ENCODE measurements at regions not wholly inside any gene's neighbourhood (a gene's known extent, or its start where the extent isn't known, plus 50 kb on each side); places are given as distances from the start of the nearest gene placed in this dataset.

DNA sequence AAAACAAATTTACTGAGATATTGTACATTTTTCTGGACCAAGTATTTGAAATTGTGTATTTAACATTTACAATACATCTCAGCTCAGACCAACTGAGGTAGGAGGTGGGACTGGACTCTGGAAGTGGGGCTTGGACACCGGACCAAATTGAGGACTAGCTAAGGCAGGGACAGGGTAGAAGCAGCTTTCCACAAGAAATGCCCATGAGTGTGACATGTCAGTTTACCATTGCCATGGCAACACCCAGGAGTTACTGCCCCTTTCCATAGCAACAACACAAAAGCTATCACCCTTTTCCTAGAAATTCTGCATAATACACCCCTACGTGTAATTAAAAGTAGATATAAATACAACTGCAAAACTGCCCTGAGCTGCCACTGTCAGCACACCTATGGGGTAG lies 191.5 kb upstream of the ASIC2 start:
- Mint-ChIP-seq H3K27me3 (no peaks in the 10 kb centered on the region), H3K9me3 (no peaks in the 10 kb centered on the region), H3K4me1 (no peaks in the 10 kb centered on the region), H3K4me3 (no peak overlapping the region), H3K27ac (no peak overlapping the region)
- ATAC-seq (no peak), DNase-seq (no peak)

- ATAC-seq (no peak), DNase-seq (no peak)
- no peak overlapping the region for H3K27ac Mint-ChIP-seq
- peaks cover 9% of the 10 kb centered on the region for H3K27me3 Mint-ChIP-seq
- no peaks in the 10 kb centered on the region for H3K4me1 Mint-ChIP-seq
- H3K4me3 Mint-ChIP-seq: no peak overlapping the region
- H3K9me3 Mint-ChIP-seq: no peaks in the 10 kb centered on the region
Measured at GRCh38 chr17:33486135-33486885, 193.2 kb upstream of the ASIC2 start.

- Mint-ChIP-seq H3K9me3 (no peaks in the 10 kb centered on the region), H3K4me1 (no peaks in the 10 kb centered on the region), H3K27ac (no peak overlapping the region), H3K27me3 (peaks cover 13% of the 10 kb centered on the region), H3K4me3 (no peak overlapping the region)
- no peak for DNase-seq
- ATAC-seq: no peak
Measured at GRCh38 chr17:33487187-33487879, 194.2 kb upstream of the ASIC2 start.

- H3K27me3 Mint-ChIP-seq: peaks cover 13% of the 10 kb centered on the region
- ATAC-seq: no peak
- no peak overlapping the region for H3K27ac Mint-ChIP-seq
- DNase-seq: no peak
- H3K4me3 Mint-ChIP-seq: no peak overlapping the region
- H3K9me3 Mint-ChIP-seq: no peaks in the 10 kb centered on the region
- no peaks in the 10 kb centered on the region for H3K4me1 Mint-ChIP-seq
Measured at GRCh38 chr17:33491871-33492481, 198.9 kb upstream of the ASIC2 start.

GRCh38 chr17:33492731-33493265 lies 199.7 kb upstream of the ASIC2 start:
- H3K4me1 Mint-ChIP-seq: no peaks in the 10 kb centered on the region
- H3K4me3 Mint-ChIP-seq: no peak overlapping the region
- DNase-seq (no peak), ATAC-seq (no peak)
- H3K9me3 Mint-ChIP-seq: no peaks in the 10 kb centered on the region
- H3K27ac Mint-ChIP-seq: no peak overlapping the region
- peaks cover 17% of the 10 kb centered on the region for H3K27me3 Mint-ChIP-seq

GRCh38 chr17:33493566-33493965 lies 200.5 kb upstream of the ASIC2 start:
- DNase-seq (no peak), ATAC-seq (no peak)
- Mint-ChIP-seq H3K4me1 (no peaks in the 10 kb centered on the region), H3K9me3 (no peaks in the 10 kb centered on the region), H3K4me3 (no peak overlapping the region), H3K27me3 (peaks cover 24% of the 10 kb centered on the region), H3K27ac (peak overlapping the region in 1 of 2 donors; percentile 0)

GRCh38 chr17:33494151-33494550 lies 201.1 kb upstream of the ASIC2 start:
- Mint-ChIP-seq H3K27me3 (peaks cover 24% of the 10 kb centered on the region), H3K9me3 (no peaks in the 10 kb centered on the region), H3K4me3 (no peak overlapping the region), H3K27ac (no peak overlapping the region), H3K4me1 (no peaks in the 10 kb centered on the region)
- ATAC-seq (no peak), DNase-seq (no peak)

DNA sequence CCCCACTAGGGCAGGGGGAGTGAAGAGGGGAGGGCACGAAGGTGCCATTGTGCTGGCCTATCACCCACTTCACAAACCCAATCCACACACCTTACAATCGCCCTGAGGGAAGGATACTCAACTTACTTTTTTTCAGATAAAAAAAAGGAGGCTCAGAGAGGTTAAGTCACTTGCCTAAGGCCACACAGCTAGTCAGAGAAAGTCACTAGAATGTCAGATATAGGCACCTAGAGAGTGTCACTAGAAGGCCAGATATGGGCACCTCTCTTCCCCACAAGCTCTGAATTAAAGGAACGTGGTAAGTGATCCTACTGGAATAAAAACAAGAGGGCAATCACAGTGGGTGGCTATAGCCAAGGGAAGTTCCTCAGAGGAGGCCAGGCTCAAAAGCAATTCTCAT lies 204.5 kb upstream of the ASIC2 start:
- Mint-ChIP-seq H3K9me3 (no peaks in the 10 kb centered on the region), H3K27ac (no peak overlapping the region), H3K27me3 (peaks cover 12% of the 10 kb centered on the region), H3K4me3 (no peak overlapping the region), H3K4me1 (no peaks in the 10 kb centered on the region)
- no peak for ATAC-seq
- DNase-seq: no peak

GRCh38 chr17:33498069-33498468 lies 205.0 kb upstream of the ASIC2 start:
- ATAC-seq: no peak
- Mint-ChIP-seq H3K4me1 (no peaks in the 10 kb centered on the region), H3K27me3 (peaks cover 12% of the 10 kb centered on the region), H3K27ac (no peak overlapping the region), H3K9me3 (no peaks in the 10 kb centered on the region), H3K4me3 (no peak overlapping the region)
- no peak for DNase-seq

DNA sequence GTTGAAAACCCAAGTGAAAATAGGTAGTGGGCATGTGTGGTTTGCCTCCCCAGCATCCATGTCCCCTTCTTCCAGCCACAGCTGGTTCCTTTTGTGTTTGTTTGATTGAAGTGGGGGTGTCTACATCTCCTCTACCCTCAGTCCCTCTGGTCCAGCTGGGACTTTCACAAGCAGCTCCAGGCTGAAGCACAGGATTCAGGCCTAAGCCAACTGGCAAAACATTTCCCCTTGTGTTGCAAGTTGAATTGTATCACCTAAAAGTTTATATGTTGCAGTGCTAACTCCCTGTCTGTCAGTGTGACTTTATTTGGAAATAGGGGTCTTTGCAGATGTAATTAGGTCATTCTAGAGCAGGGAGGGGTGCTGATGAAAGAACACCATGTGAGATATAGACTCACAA lies 205.9 kb upstream of the ASIC2 start:
- Mint-ChIP-seq H3K4me3 (no peak overlapping the region), H3K27ac (no peak overlapping the region), H3K9me3 (no peaks in the 10 kb centered on the region), H3K4me1 (no peaks in the 10 kb centered on the region), H3K27me3 (peaks cover 12% of the 10 kb centered on the region)
- no peak for ATAC-seq
- no peak for DNase-seq

- H3K4me1 Mint-ChIP-seq: no peaks in the 10 kb centered on the region
- H3K4me3 Mint-ChIP-seq: no peak overlapping the region
- H3K27ac Mint-ChIP-seq: no peak overlapping the region
- ATAC-seq (no peak), DNase-seq (no peak)
- no peaks in the 10 kb centered on the region for H3K9me3 Mint-ChIP-seq
- peaks cover 20% of the 10 kb centered on the region for H3K27me3 Mint-ChIP-seq
Measured at GRCh38 chr17:33500151-33500550, 207.1 kb upstream of the ASIC2 start.

GRCh38 chr17:33501185-33501584 lies 208.1 kb upstream of the ASIC2 start:
- Mint-ChIP-seq H3K27me3 (peaks cover 30% of the 10 kb centered on the region), H3K9me3 (no peaks in the 10 kb centered on the region), H3K4me3 (no peak overlapping the region), H3K27ac (no peak overlapping the region), H3K4me1 (no peaks in the 10 kb centered on the region)
- DNase-seq: no peak
- ATAC-seq: no peak

- no peaks in the 10 kb centered on the region for H3K4me1 Mint-ChIP-seq
- H3K27ac Mint-ChIP-seq: no peak overlapping the region
- peaks cover 46% of the 10 kb centered on the region for H3K27me3 Mint-ChIP-seq
- DNase-seq (no peak), ATAC-seq (no peak)
- H3K9me3 Mint-ChIP-seq: no peaks in the 10 kb centered on the region
- no peak overlapping the region for H3K4me3 Mint-ChIP-seq
Measured at GRCh38 chr17:33504571-33504970, 211.5 kb upstream of the ASIC2 start.

GRCh38 chr17:33506889-33507650 lies 214.0 kb upstream of the ASIC2 start:
- Mint-ChIP-seq H3K4me3 (no peak overlapping the region), H3K27ac (no peak overlapping the region), H3K9me3 (no peaks in the 10 kb centered on the region), H3K4me1 (peaks cover 7% of the 10 kb centered on the region), H3K27me3 (peaks cover 49% of the 10 kb centered on the region)
- ATAC-seq (no peak), DNase-seq (no peak)

GRCh38 chr17:33508215-33508614 lies 215.1 kb upstream of the ASIC2 start:
- DNase-seq (no peak), ATAC-seq (no peak)
- Mint-ChIP-seq H3K27me3 (peaks cover 49% of the 10 kb centered on the region), H3K4me1 (peaks cover 7% of the 10 kb centered on the region), H3K9me3 (peaks cover 0 to 1% of the 10 kb centered on the region in 2 donors), H3K27ac (no peak overlapping the region), H3K4me3 (no peak overlapping the region)
